ENCODE measurements at regions not wholly inside any gene's neighbourhood (a gene's known extent, or its start where the extent isn't known, plus 50 kb on each side); places are given as distances from the start of the nearest gene placed in this dataset.

DNA sequence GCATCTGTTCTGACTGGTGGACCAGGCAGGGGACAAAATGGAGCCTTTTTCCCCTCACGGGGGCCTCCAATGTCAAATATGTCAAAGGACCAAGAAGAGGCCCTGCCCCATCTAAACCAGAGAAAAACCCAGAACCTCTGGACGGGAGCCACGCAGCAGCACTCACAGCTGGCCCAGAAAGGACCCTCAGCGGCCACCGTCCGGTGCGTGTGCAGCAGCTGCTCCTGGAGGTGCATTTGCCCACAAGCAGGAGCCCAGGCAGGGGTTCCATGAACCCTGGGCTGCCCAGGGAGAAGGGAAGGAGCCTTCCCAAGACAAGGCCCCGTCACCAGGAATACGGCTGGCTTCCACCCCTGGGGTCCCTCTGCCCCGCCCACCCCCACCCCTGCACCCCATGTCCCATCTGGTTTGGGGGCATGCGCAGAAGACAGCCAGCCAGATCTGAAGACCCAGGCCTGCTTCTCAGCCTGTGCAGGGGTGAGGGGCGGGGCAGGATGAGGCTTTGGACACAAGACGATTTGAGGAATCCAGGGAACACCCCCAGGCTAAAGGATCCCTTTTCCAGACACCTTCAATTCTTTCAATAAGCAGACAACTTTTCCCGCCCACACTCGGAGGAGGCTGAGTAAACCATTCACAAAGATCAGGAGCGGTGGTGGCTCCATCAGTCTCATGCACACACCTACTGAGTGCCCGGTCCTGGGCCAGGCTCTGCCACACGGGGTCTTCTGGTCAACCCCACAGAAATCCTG is 423.1 kb downstream of the SHANK2 start:
- Histone ChIP-seq H3K4me3 (ENCODE audit: low read length) (no peak overlapping the region), H3K4me1 (ENCODE audit: control insufficient read depth, insufficient read depth, low read length) (no peaks in the 10 kb centered on the region), H3K36me3 (ENCODE audit: control insufficient read depth, insufficient read depth, low read length) (no peaks in the 10 kb centered on the region), H3K9me3 (ENCODE audit: control insufficient read depth, insufficient read depth, low read length) (no peaks in the 10 kb centered on the region), H3K27ac (ENCODE audit: low read length) (no peak overlapping the region), H3K27me3 (ENCODE audit: control insufficient read depth, insufficient read depth, low read length) (peaks cover 8% of the 10 kb centered on the region)
- H3K27ac Mint-ChIP-seq, result no peak overlapping the region
- intact Hi-C loops (cut with micrococcal nuclease), result no loop called here
- no peaks in the 10 kb centered on the region for H3K36me3 Mint-ChIP-seq
- no peak overlapping the region for H3K4me3 Mint-ChIP-seq
- no peak for ATAC-seq
- peaks cover 15 to 30% of the 10 kb centered on the region in 2 donors for H3K27me3 Mint-ChIP-seq (ENCODE audit: low read depth in 2 of 2)
- no peak for TF ChIP-seq CTCF (IDR thresholded peaks at IDR 0.05)
- no peaks in the 10 kb centered on the region for H3K9me3 Mint-ChIP-seq
- DNase-seq, result no peak
- WGBS (ENCODE audit: insufficient coverage), result 88% methylated on average over 18 of the region's 18 CpGs
- no peaks in the 10 kb centered on the region for H3K4me1 Mint-ChIP-seq

DNA sequence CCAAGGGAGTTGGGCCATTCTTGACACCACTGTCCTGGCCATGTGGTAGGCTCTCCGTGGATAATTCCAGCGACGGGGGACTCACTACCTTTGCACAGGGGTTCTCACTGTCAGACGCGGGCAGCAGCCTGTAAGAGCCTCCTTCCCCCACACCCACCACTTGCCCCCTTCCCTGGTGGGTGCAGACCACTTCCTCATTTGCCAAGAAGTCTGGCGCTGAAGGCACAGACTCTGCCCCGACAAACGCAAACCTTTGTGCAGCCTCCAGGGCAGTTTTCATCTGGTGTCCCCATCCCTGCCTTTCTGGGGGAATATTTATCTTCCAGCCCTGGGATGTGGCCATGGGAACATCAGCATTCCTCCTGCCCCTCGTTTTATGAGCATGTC is 422.5 kb downstream of the SHANK2 start:
- no peaks in the 10 kb centered on the region for H3K36me3 ChIP-seq (ENCODE audit: control insufficient read depth, insufficient read depth, low read length)
- no peak overlapping the region for H3K4me3 Mint-ChIP-seq
- ATAC-seq (no peak), DNase-seq (no peak)
- peaks cover 6% of the 10 kb centered on the region for H3K27me3 ChIP-seq (ENCODE audit: control insufficient read depth, insufficient read depth, low read length)
- 30% methylated on average over 9 of the region's 9 CpGs for WGBS (ENCODE audit: insufficient coverage)
- no peaks in the 10 kb centered on the region for H3K4me1 ChIP-seq (ENCODE audit: control insufficient read depth, insufficient read depth, low read length)
- no peak overlapping the region for H3K27ac ChIP-seq (ENCODE audit: low read length)
- H3K9me3 Mint-ChIP-seq, result no peaks in the 10 kb centered on the region
- no peaks in the 10 kb centered on the region for H3K9me3 ChIP-seq (ENCODE audit: control insufficient read depth, insufficient read depth, low read length)
- no peak overlapping the region for H3K4me3 ChIP-seq (ENCODE audit: low read length)
- H3K4me1 Mint-ChIP-seq, result no peaks in the 10 kb centered on the region
- intact Hi-C loops (cut with micrococcal nuclease), result no loop called here
- peaks cover 13 to 24% of the 10 kb centered on the region in 2 donors for H3K27me3 Mint-ChIP-seq (ENCODE audit: low read depth in 2 of 2)
- no peak overlapping the region for H3K27ac Mint-ChIP-seq
- H3K36me3 Mint-ChIP-seq, result no peaks in the 10 kb centered on the region
- no peak for TF ChIP-seq CTCF (IDR thresholded peaks at IDR 0.05)

DNA sequence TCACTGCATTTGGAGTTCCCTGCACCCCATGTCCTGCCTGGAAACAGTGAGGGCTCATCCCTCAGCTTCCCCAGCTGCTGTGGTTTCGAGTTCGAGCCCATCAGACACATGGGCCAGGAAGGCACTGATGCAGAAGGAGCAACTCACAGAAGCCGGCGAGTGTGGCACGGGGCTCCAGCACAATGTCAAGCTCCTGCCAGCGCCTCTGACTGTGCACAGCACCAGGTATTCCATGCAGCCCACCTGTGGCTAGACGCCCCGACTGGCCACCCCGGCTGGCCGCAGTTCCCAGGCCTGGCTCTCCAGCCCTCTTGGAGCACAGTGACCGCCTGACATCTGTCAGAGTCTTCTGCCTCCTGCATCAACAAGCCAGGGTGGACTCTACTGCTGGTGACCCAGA is 419.4 kb downstream of the SHANK2 start:
- H3K27me3 ChIP-seq (ENCODE audit: control insufficient read depth, insufficient read depth, low read length), result no peaks in the 10 kb centered on the region
- Mint-ChIP-seq H3K4me3 (no peak overlapping the region), H3K4me1 (no peaks in the 10 kb centered on the region), H3K9me3 (no peaks in the 10 kb centered on the region), H3K36me3 (no peaks in the 10 kb centered on the region), H3K27ac (no peak overlapping the region), H3K27me3 (ENCODE audit: low read depth in 2 of 2) (no peaks in the 10 kb centered on the region)
- no peak for TF ChIP-seq CTCF (IDR thresholded peaks at IDR 0.05)
- no peak for ATAC-seq
- H3K4me1 ChIP-seq (ENCODE audit: control insufficient read depth, insufficient read depth, low read length), result no peaks in the 10 kb centered on the region
- no peak overlapping the region for H3K27ac ChIP-seq (ENCODE audit: low read length)
- H3K4me3 ChIP-seq (ENCODE audit: low read length), result no peak overlapping the region
- H3K9me3 ChIP-seq (ENCODE audit: control insufficient read depth, insufficient read depth, low read length), result no peaks in the 10 kb centered on the region
- intact Hi-C loops (cut with micrococcal nuclease), result no loop called here
- WGBS (ENCODE audit: insufficient coverage), result 88% methylated on average over 11 of the region's 11 CpGs
- no peak for DNase-seq
- no peaks in the 10 kb centered on the region for H3K36me3 ChIP-seq (ENCODE audit: control insufficient read depth, insufficient read depth, low read length)

DNA sequence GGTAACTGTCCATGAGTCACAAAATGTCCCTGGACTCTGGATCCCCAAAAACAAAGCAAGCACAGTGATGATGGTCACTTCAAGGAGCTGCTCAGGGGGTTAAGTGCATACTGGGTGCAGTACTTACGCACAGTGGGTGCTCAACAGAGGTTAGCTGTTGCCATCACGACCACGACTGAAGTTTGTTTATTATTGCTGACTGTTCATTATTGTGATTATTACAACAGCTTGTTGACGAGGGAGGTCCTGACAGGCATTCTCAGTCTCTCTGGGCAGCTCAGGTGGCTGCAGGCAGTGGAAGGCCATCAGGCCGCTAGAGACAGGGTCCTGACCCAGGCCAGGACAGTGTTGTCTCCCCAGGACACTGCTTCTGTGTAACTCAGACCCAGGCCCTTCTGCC is 418.8 kb downstream of the SHANK2 start:
- H3K36me3 ChIP-seq (ENCODE audit: control insufficient read depth, insufficient read depth, low read length), result no peaks in the 10 kb centered on the region
- Mint-ChIP-seq H3K4me3 (no peak overlapping the region), H3K4me1 (no peaks in the 10 kb centered on the region), H3K27me3 (ENCODE audit: low read depth in 2 of 2) (peaks cover 0 to 3% of the 10 kb centered on the region in 2 donors), H3K9me3 (no peaks in the 10 kb centered on the region), H3K27ac (no peak overlapping the region), H3K36me3 (no peaks in the 10 kb centered on the region)
- no peaks in the 10 kb centered on the region for H3K4me1 ChIP-seq (ENCODE audit: control insufficient read depth, insufficient read depth, low read length)
- H3K27ac ChIP-seq (ENCODE audit: low read length), result no peak overlapping the region
- no peaks in the 10 kb centered on the region for H3K27me3 ChIP-seq (ENCODE audit: control insufficient read depth, insufficient read depth, low read length)
- H3K9me3 ChIP-seq (ENCODE audit: control insufficient read depth, insufficient read depth, low read length), result no peaks in the 10 kb centered on the region
- DNase-seq, result no peak
- ATAC-seq, result no peak
- intact Hi-C loops (cut with micrococcal nuclease), result no loop called here
- WGBS (ENCODE audit: insufficient coverage), result 62% methylated on average over 5 of the region's 5 CpGs
- H3K4me3 ChIP-seq (ENCODE audit: low read length), result no peak overlapping the region
- no peak for TF ChIP-seq CTCF (IDR thresholded peaks at IDR 0.05)
